Vagina (tissue), 2 donors: ENCODE measurements at regions not wholly inside any gene's neighbourhood (a gene's known extent, or its start where the extent isn't known, plus 50 kb on each side); places are given as distances from the start of the nearest gene placed in this dataset.
"Not testable (repeated sequence)": the region's sequence is repeated elsewhere in the genome, so short reads cannot be mapped to it uniquely, and the experiment has no call there.

Experiments used
- DNase-seq, 2 donors: peaks; one replicate each; pipeline ENCODE4 v3.0.0-alpha.2; 2017; ENCODE audit errors: extremely low spot score in 2 of 2
- H3K27ac ChIP-seq: fragments of 200-600 bp; sonication (generic); one replicate; pipeline ENCODE4 v1.5.1; 2019
- H3K27me3 ChIP-seq: fragments of 200-600 bp; sonication (generic); one replicate; pipeline ENCODE4 v1.5.1; 2019
- H3K36me3 ChIP-seq, 2 donors: fragments of 200-600 bp; sonication (generic); one replicate each; pipeline ENCODE4 v1.5.1; 2017 to 2019
- H3K4me1 ChIP-seq: fragments of 200-600 bp; sonication (generic); one replicate; pipeline ENCODE4 v1.5.1; 2019
- H3K4me3 ChIP-seq, 2 donors: fragments of 200-600 bp; sonication (generic); 1 replicate in 1 of 2; 2 replicates in 1 of 2; pipeline ENCODE4 v1.5.1; 2016 to 2019
- H3K9me3 ChIP-seq: fragments of 200-600 bp; sonication (generic); one replicate; pipeline ENCODE4 v1.5.1; 2019
- POLR2A ChIP-seq, 2 donors: fragments of 450-650 bp; IDR thresholded peaks; one replicate each; pipeline ENCODE4 v1.6.1; 2017; ENCODE audit warnings: antibody characterized with exemption in 2 of 2, mild to moderate bottlenecking in 2 of 2, moderate library complexity in 2 of 2
- POLR2AphosphoS5 ChIP-seq, 2 donors: sonication (generic); formaldehyde crosslinking; IDR thresholded peaks; one replicate each; pipeline ENCODE4 v1.9.0; 2017; ENCODE audit warnings: antibody characterized with exemption in 2 of 2, mild to moderate bottlenecking in 2 of 2, low read depth in 1 of 2; ENCODE audit not compliant: insufficient read depth in 1 of 2
- intact Hi-C: fragments of 100-400 bp; cut with DNase I; formaldehyde crosslinking; loops from one replicate; pipeline ENCODE4 v1.15.1; 2023
- TF ChIP-seq, protein P1 (sequence below), 3 experiments: fragments of 450-650 bp in 2 of 3; fragments of 200-600 bp in 1 of 3; sonication (generic) in 1 of 3; IDR thresholded peaks; one replicate each; pipeline ENCODE4 v1.5.1; 2017 to 2019; ENCODE audit warnings: antibody characterized with exemption in 3 of 3, mild to moderate bottlenecking in 2 of 3, moderate library complexity in 2 of 3

DNA sequence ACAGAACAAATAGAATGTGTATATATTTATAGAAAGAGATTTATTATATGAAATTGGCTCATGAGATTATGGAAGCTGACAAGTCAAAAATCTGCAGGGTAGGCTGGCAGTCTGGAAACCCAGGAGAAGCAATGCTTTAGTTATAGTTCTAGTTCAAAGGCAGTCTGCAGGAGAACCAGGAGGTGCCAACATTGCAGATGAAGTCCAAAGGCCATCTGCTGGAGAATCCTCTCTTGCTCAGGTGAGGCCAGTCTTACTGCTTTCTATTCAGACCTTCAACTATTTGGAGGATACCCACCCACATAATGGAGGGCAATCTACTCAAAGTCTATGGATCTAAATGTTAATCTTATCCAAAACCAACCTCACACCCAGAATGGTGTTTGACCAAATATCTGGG is 75.9 kb upstream of the MRPS6 start:
- Histone ChIP-seq H3K4me1 (no peaks in the 10 kb centered on the region), H3K27ac (no peak overlapping the region), H3K9me3 (no peaks in the 10 kb centered on the region), H3K4me3 (no peak overlapping the region), H3K27me3 (no peaks in the 10 kb centered on the region), H3K36me3 (no peaks in the 10 kb centered on the region)
- TF ChIP-seq POLR2AphosphoS5 (IDR thresholded peaks at IDR 0.05; ENCODE audit: insufficient read depth in 1 of 2, low read depth in 1 of 2) = no peak
- no peak for TF ChIP-seq POLR2A (IDR thresholded peaks at IDR 0.05)
- TF ChIP-seq, protein P1, sequence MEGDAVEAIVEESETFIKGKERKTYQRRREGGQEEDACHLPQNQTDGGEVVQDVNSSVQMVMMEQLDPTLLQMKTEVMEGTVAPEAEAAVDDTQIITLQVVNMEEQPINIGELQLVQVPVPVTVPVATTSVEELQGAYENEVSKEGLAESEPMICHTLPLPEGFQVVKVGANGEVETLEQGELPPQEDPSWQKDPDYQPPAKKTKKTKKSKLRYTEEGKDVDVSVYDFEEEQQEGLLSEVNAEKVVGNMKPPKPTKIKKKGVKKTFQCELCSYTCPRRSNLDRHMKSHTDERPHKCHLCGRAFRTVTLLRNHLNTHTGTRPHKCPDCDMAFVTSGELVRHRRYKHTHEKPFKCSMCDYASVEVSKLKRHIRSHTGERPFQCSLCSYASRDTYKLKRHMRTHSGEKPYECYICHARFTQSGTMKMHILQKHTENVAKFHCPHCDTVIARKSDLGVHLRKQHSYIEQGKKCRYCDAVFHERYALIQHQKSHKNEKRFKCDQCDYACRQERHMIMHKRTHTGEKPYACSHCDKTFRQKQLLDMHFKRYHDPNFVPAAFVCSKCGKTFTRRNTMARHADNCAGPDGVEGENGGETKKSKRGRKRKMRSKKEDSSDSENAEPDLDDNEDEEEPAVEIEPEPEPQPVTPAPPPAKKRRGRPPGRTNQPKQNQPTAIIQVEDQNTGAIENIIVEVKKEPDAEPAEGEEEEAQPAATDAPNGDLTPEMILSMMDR (IDR thresholded peaks at IDR 0.05) = no peak
- intact Hi-C loops = no loop called here
- DNase-seq = no peak

DNA sequence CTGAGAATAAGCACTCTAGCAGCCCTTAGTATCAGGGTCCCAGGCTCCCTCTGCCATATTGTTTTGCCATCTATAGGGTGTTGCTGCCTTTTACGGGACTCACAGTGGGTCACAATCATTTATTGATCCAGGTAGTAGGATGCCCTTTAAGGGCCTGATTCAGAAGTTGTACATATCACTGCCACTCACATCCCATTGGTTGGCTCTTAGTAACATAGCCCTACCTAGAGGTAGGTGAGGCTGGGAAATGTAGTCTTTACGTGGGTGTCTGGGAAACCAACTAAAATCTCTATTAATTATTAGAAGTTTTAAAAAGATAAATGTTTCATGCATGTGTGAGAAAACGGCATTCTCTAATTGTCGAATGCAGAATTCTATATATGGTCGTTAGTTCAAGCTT is 78.8 kb upstream of the ATP5PO start:
- Histone ChIP-seq H3K27ac (no peak overlapping the region), H3K4me3 (no peak overlapping the region), H3K27me3 (no peaks in the 10 kb centered on the region), H3K4me1 (no peaks in the 10 kb centered on the region), H3K9me3 (no peaks in the 10 kb centered on the region), H3K36me3 (no peaks in the 10 kb centered on the region)
- no peak for TF ChIP-seq POLR2A (IDR thresholded peaks at IDR 0.05)
- no peak for TF ChIP-seq POLR2AphosphoS5 (IDR thresholded peaks at IDR 0.05; ENCODE audit: insufficient read depth in 1 of 2, low read depth in 1 of 2)
- TF ChIP-seq, protein P1 (IDR thresholded peaks at IDR 0.05) = no peak
- intact Hi-C loops = no loop called here
- no peak for DNase-seq

DNA sequence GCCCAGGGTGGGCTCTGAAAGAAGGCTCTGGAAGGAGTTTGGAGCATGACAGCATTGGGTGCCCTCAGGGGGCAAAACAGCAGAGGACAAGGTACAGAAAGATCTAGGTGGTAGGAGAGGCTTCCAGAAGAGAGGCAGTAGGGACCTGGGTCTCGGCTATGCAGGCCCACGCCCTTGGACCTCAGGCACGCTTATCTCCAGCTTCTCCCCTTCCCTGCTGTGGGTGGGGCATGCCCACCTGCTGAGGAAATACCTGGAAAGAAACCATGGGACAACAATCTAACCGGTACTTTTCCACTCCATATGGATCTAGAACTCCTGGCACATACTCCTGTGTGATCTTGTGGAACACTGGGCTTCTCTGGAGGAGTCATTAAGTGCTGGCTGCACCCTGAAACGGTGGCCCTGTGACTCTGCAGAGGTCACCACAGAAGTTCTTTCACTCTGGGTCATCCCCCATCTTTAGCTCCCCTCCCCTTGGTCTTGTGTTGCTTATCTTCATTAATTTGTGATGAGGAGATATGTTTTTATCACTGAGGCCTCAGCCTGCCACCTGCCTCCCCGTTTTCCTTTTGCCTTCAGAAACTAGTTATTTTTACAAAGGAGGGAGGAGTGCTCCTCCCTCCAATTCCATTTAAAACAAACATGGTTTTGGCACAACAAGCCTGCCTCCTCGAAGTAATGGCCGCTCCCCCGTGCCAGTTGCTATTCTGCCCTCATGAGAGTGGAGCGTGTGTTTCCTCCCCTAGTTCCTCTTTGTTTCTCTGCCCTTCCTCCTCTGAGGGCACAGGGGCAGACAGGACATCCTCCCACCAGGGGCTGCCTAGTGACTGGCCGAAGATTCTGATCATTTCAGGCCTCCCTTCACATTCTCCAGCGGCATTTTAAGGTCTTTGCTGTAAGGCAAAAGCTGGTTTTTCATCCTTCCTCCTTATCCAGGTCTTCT is 78.0 kb upstream of the ATP5PO start:
- DNase-seq = no peak
- H3K4me3 ChIP-seq = no peak overlapping the region
- no peaks in the 10 kb centered on the region for H3K9me3 ChIP-seq
- no peak overlapping the region for H3K27ac ChIP-seq
- H3K4me1 ChIP-seq = no peaks in the 10 kb centered on the region
- intact Hi-C loops = no loop called here
- no peaks in the 10 kb centered on the region for H3K36me3 ChIP-seq
- no peaks in the 10 kb centered on the region for H3K27me3 ChIP-seq
- TF ChIP-seq, protein P1 (IDR thresholded peaks at IDR 0.05) = no peak
- TF ChIP-seq POLR2A (IDR thresholded peaks at IDR 0.05) (no peak), POLR2AphosphoS5 (IDR thresholded peaks at IDR 0.05; ENCODE audit: insufficient read depth in 1 of 2, low read depth in 1 of 2) (no peak)

DNA sequence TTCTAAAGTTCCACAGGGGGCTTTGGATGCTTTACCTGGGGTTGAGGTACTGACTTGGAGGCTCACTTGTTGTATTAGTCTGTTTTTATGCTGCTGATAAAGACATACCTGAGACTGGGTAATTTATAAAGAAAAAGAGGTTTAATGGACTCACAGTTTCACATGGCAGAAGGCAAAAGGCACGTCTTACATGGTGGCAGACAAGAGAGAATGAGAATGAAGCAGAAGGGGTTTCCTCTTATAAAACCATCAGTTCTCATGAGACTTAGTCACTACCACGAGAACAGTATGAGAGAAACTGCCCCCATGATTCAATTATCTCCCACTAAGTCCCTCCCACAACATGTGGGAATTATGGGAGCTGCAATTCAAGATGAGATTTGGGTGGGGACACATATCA is 76.8 kb upstream of the ATP5PO start:
- intact Hi-C loops, H3K27me3 ChIP-seq: not testable (repeated sequence)

DNA sequence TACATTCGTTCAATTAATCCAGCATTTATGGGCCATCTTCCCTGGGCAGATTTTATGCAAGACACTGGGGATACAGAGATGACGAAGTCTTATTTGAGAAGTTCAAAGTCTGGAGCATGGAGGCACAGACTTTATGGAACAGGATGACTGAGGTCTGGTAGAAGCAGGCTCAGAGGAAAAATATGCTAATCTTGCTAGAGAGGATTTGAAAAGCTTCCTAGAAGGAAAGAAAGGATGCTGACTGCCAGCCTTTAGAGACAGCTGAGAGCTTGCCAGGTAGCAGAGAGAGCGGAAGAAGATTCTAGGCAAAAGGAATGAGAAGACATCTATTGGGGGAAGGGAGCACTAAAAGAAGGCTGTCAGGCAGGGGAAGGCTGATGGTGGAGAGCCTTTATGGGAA is 75.5 kb upstream of the ATP5PO start:
- Histone ChIP-seq H3K36me3 (no peaks in the 10 kb centered on the region), H3K9me3 (no peaks in the 10 kb centered on the region), H3K27me3 (no peaks in the 10 kb centered on the region), H3K4me1 (no peaks in the 10 kb centered on the region), H3K27ac (no peak overlapping the region), H3K4me3 (no peak overlapping the region)
- intact Hi-C loops = no loop called here
- TF ChIP-seq POLR2AphosphoS5 (IDR thresholded peaks at IDR 0.05; ENCODE audit: insufficient read depth in 1 of 2, low read depth in 1 of 2) (no peak), POLR2A (IDR thresholded peaks at IDR 0.05) (no peak)
- TF ChIP-seq, protein P1 (IDR thresholded peaks at IDR 0.05) = no peak
- no peak for DNase-seq

More for the DNA sequence above, 76.8 kb upstream of the ATP5PO start:
- H3K36me3 ChIP-seq, H3K9me3 ChIP-seq, H3K4me1 ChIP-seq, DNase-seq, H3K4me3 ChIP-seq, H3K27ac ChIP-seq: not testable (repeated sequence)
